ENCODE measurements at regions not wholly inside any gene's neighbourhood (a gene's known extent, or its start where the extent isn't known, plus 50 kb on each side); places are given as distances from the start of the nearest gene placed in this dataset.

DNA sequence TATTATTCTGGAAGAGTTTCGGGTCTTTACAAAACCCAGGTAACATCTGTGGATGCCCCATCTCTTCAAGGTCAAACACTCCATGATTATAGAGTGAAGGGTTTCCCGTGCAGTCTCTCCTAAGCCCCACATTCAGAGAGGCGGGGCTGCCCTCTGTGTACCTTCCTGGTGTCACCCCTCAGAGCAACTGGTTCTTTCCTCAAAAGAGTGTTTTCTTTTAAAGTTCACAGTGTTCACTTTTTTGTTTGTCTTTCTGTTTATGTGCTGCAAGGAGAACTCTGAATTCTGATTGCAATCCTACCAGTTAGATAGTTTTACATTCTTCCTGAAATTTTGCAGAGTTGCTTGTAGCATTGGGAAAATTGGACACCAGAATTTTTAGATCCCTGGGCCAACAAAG lies 190.2 kb downstream of the ADAMTS15 start:
- ATAC-seq (replicated peaks in 1 of 4): no peak
- Mint-ChIP-seq H3K36me3 (no peaks in the 10 kb centered on the region), H3K4me1 (no peaks in the 10 kb centered on the region), H3K4me3 (no peak overlapping the region), H3K27ac (no peak overlapping the region), H3K9me3 (no peaks in the 10 kb centered on the region), H3K27me3 (peaks cover 0 to 16% of the 10 kb centered on the region in 2 donors)
- WGBS (ENCODE audit: insufficient coverage): no CpG with 5 or more reads among the region's 3 CpGs
- CTCF ChIA-PET: no interaction called here
- Histone ChIP-seq H3K4me3 (ENCODE audit: control insufficient read depth in 1 of 2, extremely low read depth in 1 of 2, low read length in 1 of 2) (no peak overlapping the region), H3K4me1 (ENCODE audit: control insufficient read depth in 1 of 2, extremely low read depth in 1 of 2, insufficient read depth in 2 of 2, low read length in 2 of 2) (no peaks in the 10 kb centered on the region), H3K27ac (ENCODE audit: low read length) (no peak overlapping the region), H3K9me3 (no peaks in the 10 kb centered on the region), H3K27me3 (replicated peaks in 1 of 2; ENCODE audit: control insufficient read depth in 2 of 2, extremely low read depth in 1 of 2, insufficient read depth in 2 of 2, low read length in 1 of 2) (peaks cover 0 to 11% of the 10 kb centered on the region in 2 experiments), H3K36me3 (ENCODE audit: control insufficient read depth in 2 of 2, extremely low read depth in 1 of 2, insufficient read depth in 1 of 2, low read length in 1 of 2) (no peaks in the 10 kb centered on the region)
- POLR2A ChIA-PET: no interaction called here
- DNase-seq: no peak

DNA sequence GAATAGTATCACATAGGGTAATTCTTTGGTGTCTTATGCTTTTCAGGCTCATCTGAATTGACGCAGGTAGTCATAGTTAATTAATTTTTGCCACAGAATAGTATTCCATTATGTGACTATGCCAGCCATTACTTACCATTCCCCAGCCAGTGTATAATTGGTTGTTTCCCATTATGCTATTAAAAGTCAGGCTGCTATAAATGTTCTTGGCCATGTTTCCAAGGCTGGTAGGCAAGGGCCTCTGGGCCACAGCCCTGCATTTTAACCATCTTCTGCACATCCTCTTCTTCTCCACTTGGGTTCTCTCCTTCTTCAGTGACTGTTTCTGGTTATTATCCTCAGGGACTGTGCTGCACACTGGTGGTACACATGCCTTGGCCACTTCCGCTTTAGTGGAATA lies 190.9 kb downstream of the ADAMTS15 start:
- H3K9me3 Mint-ChIP-seq: no peaks in the 10 kb centered on the region
- no peaks in the 10 kb centered on the region for H3K36me3 Mint-ChIP-seq
- Histone ChIP-seq H3K27me3 (replicated peaks in 1 of 2; ENCODE audit: control insufficient read depth in 2 of 2, extremely low read depth in 1 of 2, insufficient read depth in 2 of 2, low read length in 1 of 2) (peaks cover 0 to 7% of the 10 kb centered on the region in 2 experiments), H3K27ac (ENCODE audit: low read length) (no peak overlapping the region), H3K4me3 (ENCODE audit: control insufficient read depth in 1 of 2, extremely low read depth in 1 of 2, low read length in 1 of 2) (no peak overlapping the region), H3K4me1 (ENCODE audit: control insufficient read depth in 1 of 2, extremely low read depth in 1 of 2, insufficient read depth in 2 of 2, low read length in 2 of 2) (no peaks in the 10 kb centered on the region), H3K9me3 (no peaks in the 10 kb centered on the region), H3K36me3 (ENCODE audit: control insufficient read depth in 2 of 2, extremely low read depth in 1 of 2, insufficient read depth in 1 of 2, low read length in 1 of 2) (no peaks in the 10 kb centered on the region)
- H3K27ac Mint-ChIP-seq: no peak overlapping the region
- peaks cover 0 to 16% of the 10 kb centered on the region in 2 donors for H3K27me3 Mint-ChIP-seq
- no peak overlapping the region for H3K4me3 Mint-ChIP-seq
- DNase-seq (no peak), ATAC-seq (replicated peaks in 1 of 4) (no peak)
- ChIA-PET POLR2A (no interaction called here), CTCF (no interaction called here)
- no peaks in the 10 kb centered on the region for H3K4me1 Mint-ChIP-seq
- WGBS (ENCODE audit: insufficient coverage): 89% methylated on average over 1 of the region's 2 CpGs

DNA sequence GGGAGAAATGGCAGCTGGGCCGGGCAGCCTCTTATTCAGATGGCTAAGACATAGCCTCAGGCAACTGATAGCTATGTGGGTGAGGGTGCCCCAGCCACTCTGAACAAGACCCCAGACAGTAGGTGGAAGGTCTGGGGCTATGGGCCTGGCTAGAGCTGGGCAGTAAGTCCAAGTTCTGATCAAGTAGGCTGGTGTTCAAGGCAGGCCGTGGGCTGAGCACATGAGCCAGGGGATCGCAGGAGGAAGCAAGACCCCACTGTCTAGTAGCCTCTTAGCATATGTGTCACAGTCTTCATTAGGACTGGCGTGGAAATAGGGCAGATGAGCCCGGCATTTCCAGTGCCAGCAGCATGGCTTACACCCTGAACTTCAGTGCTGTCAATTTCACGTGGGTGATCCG lies 192.1 kb downstream of the ADAMTS15 start:
- POLR2A ChIA-PET: no interaction called here
- no peaks in the 10 kb centered on the region for H3K9me3 Mint-ChIP-seq
- no peak overlapping the region for H3K27ac ChIP-seq (ENCODE audit: low read length)
- no peaks in the 10 kb centered on the region for H3K4me1 ChIP-seq (ENCODE audit: control insufficient read depth in 1 of 2, extremely low read depth in 1 of 2, insufficient read depth in 2 of 2, low read length in 2 of 2)
- 91% methylated on average over 6 of the region's 7 CpGs for WGBS (ENCODE audit: insufficient coverage)
- DNase-seq: no peak
- H3K9me3 ChIP-seq: no peaks in the 10 kb centered on the region
- CTCF ChIA-PET: no interaction called here
- peaks cover 0 to 7% of the 10 kb centered on the region in 2 experiments for H3K27me3 ChIP-seq (replicated peaks in 1 of 2; ENCODE audit: control insufficient read depth in 2 of 2, extremely low read depth in 1 of 2, insufficient read depth in 2 of 2, low read length in 1 of 2)
- no peaks in the 10 kb centered on the region for H3K4me1 Mint-ChIP-seq
- H3K4me3 Mint-ChIP-seq: no peak overlapping the region
- H3K27me3 Mint-ChIP-seq: peaks cover 0 to 11% of the 10 kb centered on the region in 2 donors
- no peaks in the 10 kb centered on the region for H3K36me3 Mint-ChIP-seq
- no peak overlapping the region for H3K4me3 ChIP-seq (ENCODE audit: control insufficient read depth in 1 of 2, extremely low read depth in 1 of 2, low read length in 1 of 2)
- no peak for ATAC-seq (replicated peaks in 1 of 4)
- H3K27ac Mint-ChIP-seq: no peak overlapping the region
- H3K36me3 ChIP-seq (ENCODE audit: control insufficient read depth in 2 of 2, extremely low read depth in 1 of 2, insufficient read depth in 1 of 2, low read length in 1 of 2): no peaks in the 10 kb centered on the region

DNA sequence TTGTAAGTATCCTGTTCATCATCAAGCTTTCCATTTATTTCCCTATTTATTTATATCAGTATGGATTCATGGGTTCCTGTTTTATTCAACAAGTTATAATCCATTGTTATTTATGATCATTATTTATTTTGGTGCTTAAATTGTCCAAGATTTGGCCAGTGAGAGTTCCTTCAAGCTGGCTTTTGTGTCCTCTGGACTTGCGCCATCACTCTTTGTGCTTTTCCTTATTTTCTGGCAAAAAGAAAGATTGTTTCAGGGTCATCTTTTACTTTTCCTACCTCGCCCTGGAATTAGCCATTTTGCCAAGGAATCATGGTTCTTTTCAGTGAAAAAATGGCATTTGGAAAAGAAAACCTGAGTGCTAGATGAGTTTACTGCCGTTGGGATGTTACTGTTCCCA lies 193.4 kb downstream of the ADAMTS15 start:
- POLR2A ChIA-PET: no interaction called here
- 100% methylated on average over 1 of the region's 3 CpGs for WGBS (ENCODE audit: insufficient coverage)
- H3K27ac Mint-ChIP-seq: no peak overlapping the region
- DNase-seq (no peak), ATAC-seq (replicated peaks in 1 of 4) (no peak)
- no peaks in the 10 kb centered on the region for H3K36me3 Mint-ChIP-seq
- CTCF ChIA-PET: no interaction called here
- H3K9me3 ChIP-seq: no peaks in the 10 kb centered on the region
- no peak overlapping the region for H3K4me3 Mint-ChIP-seq
- no peak overlapping the region for H3K27ac ChIP-seq (ENCODE audit: low read length)
- no peaks in the 10 kb centered on the region for H3K36me3 ChIP-seq (ENCODE audit: control insufficient read depth in 2 of 2, extremely low read depth in 1 of 2, insufficient read depth in 1 of 2, low read length in 1 of 2)
- H3K4me3 ChIP-seq (ENCODE audit: control insufficient read depth in 1 of 2, extremely low read depth in 1 of 2, low read length in 1 of 2): no peak overlapping the region
- peaks cover 0 to 10% of the 10 kb centered on the region in 2 donors for H3K27me3 Mint-ChIP-seq
- H3K9me3 Mint-ChIP-seq: no peaks in the 10 kb centered on the region
- H3K27me3 ChIP-seq (replicated peaks in 1 of 2; ENCODE audit: control insufficient read depth in 2 of 2, extremely low read depth in 1 of 2, insufficient read depth in 2 of 2, low read length in 1 of 2): peaks cover 0 to 7% of the 10 kb centered on the region in 2 experiments
- no peaks in the 10 kb centered on the region for H3K4me1 Mint-ChIP-seq
- H3K4me1 ChIP-seq (ENCODE audit: control insufficient read depth in 1 of 2, extremely low read depth in 1 of 2, insufficient read depth in 2 of 2, low read length in 2 of 2): no peaks in the 10 kb centered on the region

DNA sequence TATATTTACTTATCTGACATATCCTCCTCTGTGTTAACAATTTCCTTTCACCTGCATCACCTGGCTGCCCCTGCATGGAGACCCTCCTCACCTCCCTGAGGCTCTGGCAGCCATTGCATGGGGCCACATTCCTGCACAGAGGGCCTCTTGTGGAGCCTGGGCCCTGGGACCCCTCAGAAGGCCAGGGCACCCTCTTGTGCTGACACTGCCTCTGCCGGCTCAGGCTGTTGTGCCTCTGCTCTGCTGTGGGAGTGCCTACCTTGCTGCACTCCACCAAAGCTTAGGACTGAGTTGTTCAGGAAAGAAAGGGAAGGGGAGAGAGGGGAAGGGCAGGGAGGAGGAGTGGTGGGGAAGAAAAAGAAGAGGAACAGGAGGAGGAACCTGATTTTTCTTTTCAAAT lies 194.5 kb downstream of the ADAMTS15 start:
- H3K36me3 Mint-ChIP-seq: no peaks in the 10 kb centered on the region
- WGBS (ENCODE audit: insufficient coverage): 83% methylated on average over 1 of the region's 1 CpG
- no peak overlapping the region for H3K4me3 Mint-ChIP-seq
- Histone ChIP-seq H3K36me3 (ENCODE audit: control insufficient read depth in 2 of 2, extremely low read depth in 1 of 2, insufficient read depth in 1 of 2, low read length in 1 of 2) (no peaks in the 10 kb centered on the region), H3K27ac (ENCODE audit: low read length) (no peak overlapping the region), H3K4me3 (ENCODE audit: control insufficient read depth in 1 of 2, extremely low read depth in 1 of 2, low read length in 1 of 2) (no peak overlapping the region), H3K27me3 (replicated peaks in 1 of 2; ENCODE audit: control insufficient read depth in 2 of 2, extremely low read depth in 1 of 2, insufficient read depth in 2 of 2, low read length in 1 of 2) (peaks cover 0 to 11% of the 10 kb centered on the region in 2 experiments), H3K4me1 (ENCODE audit: control insufficient read depth in 1 of 2, extremely low read depth in 1 of 2, insufficient read depth in 2 of 2, low read length in 2 of 2) (no peaks in the 10 kb centered on the region), H3K9me3 (no peaks in the 10 kb centered on the region)
- ChIA-PET CTCF (no interaction called here), POLR2A (no interaction called here)
- no peak overlapping the region for H3K27ac Mint-ChIP-seq
- ATAC-seq (replicated peaks in 1 of 4) (no peak), DNase-seq (no peak)
- H3K9me3 Mint-ChIP-seq: no peaks in the 10 kb centered on the region
- H3K27me3 Mint-ChIP-seq: peaks cover 0 to 12% of the 10 kb centered on the region in 2 donors
- no peaks in the 10 kb centered on the region for H3K4me1 Mint-ChIP-seq

DNA sequence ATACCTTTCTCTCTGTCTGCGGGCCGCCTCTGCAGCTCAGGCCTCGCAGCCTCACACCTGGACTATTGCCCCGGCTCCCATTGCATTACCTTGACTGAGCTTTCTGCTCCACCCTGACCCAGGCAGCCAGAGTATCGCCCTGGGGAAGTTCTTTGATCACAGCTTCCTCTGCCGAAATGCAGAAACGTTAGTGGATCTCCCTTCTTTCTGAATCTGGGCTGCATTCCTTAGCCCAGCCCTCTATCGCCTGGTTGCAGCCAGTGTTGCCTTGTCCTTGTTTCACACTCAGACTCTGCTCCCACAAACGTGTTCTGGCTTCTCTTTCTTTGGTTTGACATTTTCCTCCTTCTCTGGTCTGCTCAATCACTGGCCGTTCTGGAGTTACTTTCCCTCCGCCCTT lies 195.7 kb downstream of the ADAMTS15 start:
- no peaks in the 10 kb centered on the region for H3K36me3 Mint-ChIP-seq
- Histone ChIP-seq H3K27ac (ENCODE audit: low read length) (no peak overlapping the region), H3K36me3 (ENCODE audit: control insufficient read depth in 2 of 2, extremely low read depth in 1 of 2, insufficient read depth in 1 of 2, low read length in 1 of 2) (no peaks in the 10 kb centered on the region), H3K4me3 (ENCODE audit: control insufficient read depth in 1 of 2, extremely low read depth in 1 of 2, low read length in 1 of 2) (no peak overlapping the region), H3K27me3 (replicated peaks in 1 of 2; ENCODE audit: control insufficient read depth in 2 of 2, extremely low read depth in 1 of 2, insufficient read depth in 2 of 2, low read length in 1 of 2) (peaks cover 0 to 14% of the 10 kb centered on the region in 2 experiments), H3K9me3 (no peaks in the 10 kb centered on the region), H3K4me1 (ENCODE audit: control insufficient read depth in 1 of 2, extremely low read depth in 1 of 2, insufficient read depth in 2 of 2, low read length in 2 of 2) (no peaks in the 10 kb centered on the region)
- peaks cover 0 to 12% of the 10 kb centered on the region in 2 donors for H3K27me3 Mint-ChIP-seq
- POLR2A ChIA-PET: no interaction called here
- H3K4me3 Mint-ChIP-seq: no peak overlapping the region
- WGBS (ENCODE audit: insufficient coverage): 63% methylated on average over 11 of the region's 11 CpGs
- H3K9me3 Mint-ChIP-seq: no peaks in the 10 kb centered on the region
- DNase-seq: no peak
- no peak for ATAC-seq (replicated peaks in 1 of 4)
- H3K4me1 Mint-ChIP-seq: no peaks in the 10 kb centered on the region
- CTCF ChIA-PET: interaction anchor here in 1 of 2 donors (1.1 kb wide), 1 partner anchor 14 kb away, joined by 3 read pairs; no protein-coding TSS in a partner anchor
- no peak overlapping the region for H3K27ac Mint-ChIP-seq

DNA sequence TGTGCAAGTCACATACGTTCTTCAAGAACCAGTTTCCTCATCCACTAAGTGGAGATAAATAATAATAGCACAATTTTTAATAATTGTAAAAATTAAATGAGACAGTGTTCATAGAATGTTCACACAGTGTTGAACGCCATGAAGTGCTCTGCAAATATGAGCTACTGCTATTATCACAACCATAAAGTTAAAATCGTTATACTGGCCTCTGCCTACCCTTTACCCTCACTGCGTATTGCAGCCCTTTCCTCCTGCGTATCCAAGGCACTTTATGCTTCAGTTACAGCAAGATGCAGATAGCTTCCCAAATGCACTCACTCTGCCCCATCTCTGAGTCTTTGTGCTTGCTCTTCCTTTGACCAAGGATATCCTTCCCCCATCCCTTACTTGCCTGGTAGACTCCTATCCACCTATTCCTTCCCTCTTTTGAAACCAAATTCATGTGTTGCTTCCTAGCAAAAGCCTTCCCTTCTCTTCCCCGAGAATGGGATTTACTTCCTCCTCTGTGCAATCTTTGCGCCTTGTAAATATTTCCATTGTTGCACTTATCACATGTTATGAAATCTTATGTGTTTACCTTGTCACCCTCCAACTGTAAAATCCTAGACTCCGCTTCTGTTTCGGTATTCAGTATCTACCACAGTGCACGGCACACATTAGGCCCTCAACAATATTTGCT lies 196.9 kb downstream of the ADAMTS15 start:
- Histone ChIP-seq H3K27ac (ENCODE audit: low read length) (no peak overlapping the region), H3K4me3 (ENCODE audit: control insufficient read depth in 1 of 2, extremely low read depth in 1 of 2, low read length in 1 of 2) (no peak overlapping the region), H3K9me3 (no peaks in the 10 kb centered on the region), H3K4me1 (ENCODE audit: control insufficient read depth in 1 of 2, extremely low read depth in 1 of 2, insufficient read depth in 2 of 2, low read length in 2 of 2) (no peaks in the 10 kb centered on the region), H3K36me3 (ENCODE audit: control insufficient read depth in 2 of 2, extremely low read depth in 1 of 2, insufficient read depth in 1 of 2, low read length in 1 of 2) (no peaks in the 10 kb centered on the region), H3K27me3 (replicated peaks in 1 of 2; ENCODE audit: control insufficient read depth in 2 of 2, extremely low read depth in 1 of 2, insufficient read depth in 2 of 2, low read length in 1 of 2) (peaks cover 0 to 11% of the 10 kb centered on the region in 2 experiments)
- 76% methylated on average over 4 of the region's 10 CpGs for WGBS (ENCODE audit: insufficient coverage)
- DNase-seq: no peak
- H3K27ac Mint-ChIP-seq: no peak overlapping the region
- POLR2A ChIA-PET: no interaction called here
- peaks cover 0 to 10% of the 10 kb centered on the region in 2 donors for H3K27me3 Mint-ChIP-seq
- no peak overlapping the region for H3K4me3 Mint-ChIP-seq
- no peaks in the 10 kb centered on the region for H3K36me3 Mint-ChIP-seq
- H3K9me3 Mint-ChIP-seq: no peaks in the 10 kb centered on the region
- CTCF ChIA-PET: no interaction called here
- no peaks in the 10 kb centered on the region for H3K4me1 Mint-ChIP-seq
- no peak for ATAC-seq (replicated peaks in 1 of 4)
